ENCODE measurements at regions not wholly inside any gene's neighbourhood (a gene's known extent, or its start where the extent isn't known, plus 50 kb on each side); places are given as distances from the start of the nearest gene placed in this dataset.
"Not testable (repeated sequence)": the region's sequence is repeated elsewhere in the genome, so short reads cannot be mapped to it uniquely, and the experiment has no call there.

- DNase-seq = no peak
Measured at GRCh38 chrX:148080593-148080992, 99.5 kb downstream of the FMR1NB start.

- DNase-seq = no peak
Measured at GRCh38 chrX:148084611-148085010, 103.5 kb downstream of the FMR1NB start.

GRCh38 chrX:148120151-148120550 is 139.0 kb downstream of the FMR1NB start:
- DNase-seq = no peak

GRCh38 chrX:148120999-148121623 is 140.0 kb downstream of the FMR1NB start:
- no peak for DNase-seq

GRCh38 chrX:148128872-148129505 is 147.9 kb downstream of the FMR1NB start:
- not testable (repeated sequence) for DNase-seq

GRCh38 chrX:148133105-148133725 is 152.1 kb downstream of the FMR1NB start:
- no peak for DNase-seq

GRCh38 chrX:148134578-148134977 is 153.4 kb downstream of the FMR1NB start:
- no peak for DNase-seq

- DNase-seq = no peak
Measured at GRCh38 chrX:148135738-148136137, 154.6 kb downstream of the FMR1NB start.

- no peak for DNase-seq
Measured at GRCh38 chrX:148146121-148146520, 165.0 kb downstream of the FMR1NB start.

GRCh38 chrX:148156986-148157385 is 175.8 kb downstream of the FMR1NB start:
- no peak for DNase-seq

- no peak for DNase-seq
Measured at GRCh38 chrX:148159796-148160195, 178.7 kb downstream of the FMR1NB start.

GRCh38 chrX:148161701-148162100 is 180.6 kb downstream of the FMR1NB start:
- DNase-seq = no peak

- no peak for DNase-seq
Measured at GRCh38 chrX:148185631-148186030, 204.5 kb downstream of the FMR1NB start.

GRCh38 chrX:148192547-148192946 is 211.4 kb downstream of the FMR1NB start:
- no peak for DNase-seq

- DNase-seq = no peak
Measured at GRCh38 chrX:148193759-148194158, 212.6 kb downstream of the FMR1NB start.

- no peak for DNase-seq
Measured at GRCh38 chrX:148203531-148203930, 222.4 kb downstream of the FMR1NB start.

GRCh38 chrX:148204195-148204594 is 223.1 kb downstream of the FMR1NB start:
- DNase-seq = no peak

- no peak for DNase-seq
Measured at GRCh38 chrX:148214786-148215185, 233.6 kb downstream of the FMR1NB start.

GRCh38 chrX:148215726-148216125 is 234.6 kb downstream of the FMR1NB start:
- DNase-seq = no peak

- DNase-seq = no peak
Measured at GRCh38 chrX:148223361-148223760, 242.2 kb downstream of the FMR1NB start.

GRCh38 chrX:148228521-148228920 is 247.4 kb downstream of the FMR1NB start:
- DNase-seq = no peak

- DNase-seq = no peak
Measured at GRCh38 chrX:148229801-148230303, 248.7 kb downstream of the FMR1NB start.

- DNase-seq = no peak
Measured at GRCh38 chrX:148259990-148260389, 240.4 kb upstream of the AFF2 start.

- no peak for DNase-seq
Measured at GRCh38 chrX:148265829-148266228, 234.6 kb upstream of the AFF2 start.
